ENCODE measurements at regions not wholly inside any gene's neighbourhood (a gene's known extent, or its start where the extent isn't known, plus 50 kb on each side); places are given as distances from the start of the nearest gene placed in this dataset.

GRCh38 chr15:37789397-37789786, 145.0 kb upstream of the TMCO5A start:
- DNase-seq (ENCODE audit: low read depth in 3 of 3): no peak

GRCh38 chr15:37789881-37790280, 144.6 kb upstream of the TMCO5A start:
- no peak for DNase-seq (ENCODE audit: low read depth in 3 of 3)

DNA sequence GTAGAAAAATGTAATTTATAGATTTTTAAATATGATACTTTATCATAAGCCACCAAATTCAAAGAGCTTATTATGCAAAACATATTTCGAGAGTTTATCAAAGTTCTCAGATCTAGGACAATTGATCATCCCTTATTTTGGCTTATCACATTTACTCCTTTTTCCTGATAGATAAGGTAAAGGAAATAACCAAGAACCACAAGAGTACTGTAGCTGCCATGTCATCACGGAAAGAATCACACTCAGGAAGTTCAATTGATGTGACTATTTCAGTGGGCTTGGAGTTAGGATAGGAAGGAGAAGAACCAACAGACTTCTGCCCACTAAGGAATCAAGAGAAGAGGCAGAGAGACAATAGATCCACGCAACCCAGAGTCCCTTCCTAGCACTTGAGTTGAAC, 142.7 kb upstream of the TMCO5A start:
- DNase-seq (ENCODE audit: low read depth in 3 of 3): no peak

GRCh38 chr15:37792351-37792750, 142.1 kb upstream of the TMCO5A start:
- no peak for DNase-seq (ENCODE audit: low read depth in 3 of 3)

DNA sequence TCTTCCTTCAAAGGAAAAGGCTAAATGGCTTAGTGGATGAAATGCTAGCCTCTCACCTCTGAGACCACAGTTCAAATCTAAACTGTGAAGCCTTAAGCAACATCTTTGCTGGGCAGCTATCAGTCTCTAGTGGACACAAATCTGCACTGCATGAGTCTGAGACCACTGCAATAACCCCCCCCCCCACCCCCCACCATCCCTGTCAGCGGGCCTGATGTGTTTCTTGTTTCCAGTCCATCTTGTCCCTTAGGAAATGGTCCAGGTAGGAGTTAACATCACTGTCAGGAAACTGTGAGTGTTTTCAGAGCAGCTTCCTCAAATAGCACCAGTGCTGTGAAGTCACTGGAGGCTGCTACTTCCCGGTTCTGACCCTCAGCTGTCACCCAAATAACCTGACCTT, 140.6 kb upstream of the TMCO5A start:
- no peak for DNase-seq (ENCODE audit: low read depth in 3 of 3)

DNA sequence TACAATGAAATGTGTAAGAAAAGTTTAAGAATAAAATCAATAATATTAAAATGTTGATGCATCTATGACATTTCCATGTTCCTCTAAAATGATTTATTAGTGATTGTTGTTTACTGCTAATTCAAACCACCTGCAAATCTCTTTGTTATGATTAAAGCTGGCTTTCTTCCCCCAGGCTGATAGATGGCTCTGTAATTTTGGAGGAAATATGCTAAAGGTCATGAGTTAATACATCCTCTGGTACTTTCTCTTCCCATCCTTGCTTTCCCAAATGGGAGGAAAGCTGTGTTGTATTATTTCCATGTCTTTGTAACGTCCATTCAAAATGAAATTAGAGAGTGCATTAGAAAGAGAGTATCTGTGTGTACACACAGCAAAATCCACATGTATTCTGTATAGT, 139.5 kb upstream of the TMCO5A start:
- no peak for DNase-seq (ENCODE audit: low read depth in 3 of 3)

GRCh38 chr15:37801529-37801928, 132.9 kb upstream of the TMCO5A start:
- no peak for DNase-seq (ENCODE audit: low read depth in 3 of 3)

DNA sequence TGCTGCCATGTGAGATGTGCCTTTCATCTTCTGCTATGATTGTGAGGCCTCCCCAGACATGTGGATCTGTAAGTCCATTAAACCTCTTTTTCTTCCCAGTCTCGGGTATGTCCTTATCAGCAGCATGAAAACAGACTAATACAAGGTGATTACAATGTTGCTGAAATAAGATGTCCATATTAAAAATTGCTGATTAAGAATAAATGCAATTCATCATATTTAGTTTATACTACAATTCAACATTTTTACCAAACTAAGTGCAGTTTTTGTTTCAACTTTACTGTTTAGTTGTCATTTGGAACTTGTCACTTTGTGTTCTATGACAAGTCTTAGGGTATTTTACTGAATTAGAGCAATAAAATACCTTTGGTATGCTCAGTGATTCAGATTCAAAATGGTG, 127.6 kb upstream of the TMCO5A start:
- DNase-seq (ENCODE audit: low read depth in 3 of 3): no peak

DNA sequence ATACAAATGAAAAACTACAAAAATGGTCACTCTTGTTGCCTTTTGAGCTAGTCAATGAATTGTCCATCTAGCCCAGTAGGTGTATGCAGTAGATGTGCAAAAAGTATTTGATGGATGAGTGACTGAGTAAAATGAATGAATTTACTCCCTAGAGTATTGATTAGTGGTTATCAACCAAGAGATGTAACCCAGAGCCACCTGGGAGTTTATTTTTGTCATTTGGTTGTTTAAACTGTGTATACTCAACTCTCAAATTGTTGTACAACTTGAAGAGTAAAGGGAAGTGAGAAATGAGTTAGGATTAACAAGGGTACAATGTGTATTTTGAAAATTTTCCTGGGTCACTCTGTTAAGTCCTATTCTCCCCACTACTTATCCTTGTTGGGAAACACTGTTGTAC, 124.1 kb upstream of the TMCO5A start:
- no peak for DNase-seq (ENCODE audit: low read depth in 3 of 3)

DNA sequence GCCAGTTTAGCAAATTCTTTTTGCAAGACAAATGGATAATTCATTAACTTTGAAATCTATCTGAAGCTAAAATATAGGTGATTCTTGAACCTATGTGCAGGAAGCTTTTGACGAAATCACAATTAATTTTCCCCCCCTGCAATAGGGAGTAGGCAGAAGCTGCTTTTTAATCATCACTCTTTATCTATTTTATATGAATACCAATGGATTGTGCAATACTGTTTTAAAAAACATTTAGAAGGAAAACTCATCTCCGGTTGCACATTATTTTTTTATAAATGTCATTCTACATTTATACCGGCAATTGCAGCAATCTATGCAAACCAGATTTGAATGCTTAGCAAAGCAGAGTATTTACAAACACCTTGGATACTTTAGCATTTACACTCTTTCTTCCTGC, 121.1 kb upstream of the TMCO5A start:
- DNase-seq (ENCODE audit: low read depth in 3 of 3): no peak

GRCh38 chr15:37814847-37815515, 119.5 kb upstream of the TMCO5A start:
- no peak for DNase-seq (ENCODE audit: low read depth in 3 of 3)

- no peak for DNase-seq (ENCODE audit: low read depth in 3 of 3)
Observed at GRCh38 chr15:37818152-37818677, 116.2 kb upstream of the TMCO5A start.

- DNase-seq (ENCODE audit: low read depth in 3 of 3): no peak
Observed at GRCh38 chr15:37819191-37819590, 115.2 kb upstream of the TMCO5A start.

DNA sequence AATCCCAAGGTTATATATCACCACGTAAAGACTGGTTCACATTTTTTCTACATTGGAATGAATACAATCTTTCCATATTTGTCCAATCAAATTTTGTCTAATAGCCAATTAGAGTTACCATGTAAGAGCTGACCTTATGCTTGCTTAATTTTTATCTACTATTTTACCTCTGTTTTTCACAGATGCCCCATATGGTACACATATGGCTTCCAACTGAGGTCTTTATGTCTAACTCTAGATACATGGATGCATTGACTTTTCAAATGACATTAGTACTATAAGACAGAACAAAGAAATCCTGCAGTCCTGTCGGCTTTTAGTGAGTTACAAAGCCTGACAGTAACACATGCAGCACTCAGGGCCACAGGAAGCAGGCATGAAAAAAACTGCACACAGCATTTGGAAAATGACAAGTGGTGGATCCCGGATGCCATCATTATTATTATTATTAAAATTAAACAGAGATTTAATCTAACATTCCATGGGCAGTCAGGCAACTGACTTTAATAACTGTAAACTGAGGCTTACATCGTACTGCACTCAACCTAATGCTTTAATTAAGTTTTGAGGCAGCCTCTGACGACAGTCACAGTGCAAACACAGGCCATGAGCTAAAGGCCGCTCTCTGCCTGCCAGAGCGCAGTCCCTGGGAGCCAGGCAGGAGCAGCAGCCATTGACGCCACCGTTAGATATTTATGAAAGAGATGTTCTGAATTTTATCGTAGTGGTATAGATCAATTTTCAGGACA, 113.9 kb upstream of the TMCO5A start:
- DNase-seq (ENCODE audit: low read depth in 3 of 3): no peak

DNA sequence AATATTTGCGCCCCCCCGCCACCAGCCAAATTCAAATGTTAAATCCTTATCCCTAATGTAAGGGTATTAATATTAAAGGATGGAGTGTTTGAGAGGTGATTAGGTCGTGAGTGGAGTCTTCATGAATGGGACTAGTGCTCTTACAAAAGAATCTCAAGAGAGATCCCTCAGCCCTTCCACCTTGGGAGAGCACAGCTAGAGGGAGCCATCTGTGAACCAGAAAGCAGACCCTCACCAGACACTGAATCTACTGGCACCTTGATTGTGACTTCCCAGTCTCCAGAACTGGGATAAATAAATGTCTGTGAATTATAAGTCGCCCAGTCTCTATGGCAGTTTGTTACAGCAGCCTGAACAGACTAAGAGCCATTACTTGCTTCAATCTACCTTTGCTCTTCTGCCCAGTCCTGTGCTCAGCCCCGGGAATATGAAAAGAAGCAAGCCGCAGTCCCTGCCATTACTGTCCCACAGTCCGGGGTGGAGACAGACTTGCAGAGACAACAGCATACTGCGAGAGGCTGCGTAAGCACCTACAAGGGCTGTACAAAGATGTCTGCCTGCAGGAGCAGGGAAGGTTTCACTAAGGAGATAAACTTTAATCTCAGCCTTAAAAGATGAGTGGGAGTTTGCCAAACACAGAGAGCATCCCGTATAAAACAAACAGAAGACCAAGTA, 110.7 kb upstream of the TMCO5A start:
- DNase-seq (ENCODE audit: low read depth in 3 of 3): no peak

DNA sequence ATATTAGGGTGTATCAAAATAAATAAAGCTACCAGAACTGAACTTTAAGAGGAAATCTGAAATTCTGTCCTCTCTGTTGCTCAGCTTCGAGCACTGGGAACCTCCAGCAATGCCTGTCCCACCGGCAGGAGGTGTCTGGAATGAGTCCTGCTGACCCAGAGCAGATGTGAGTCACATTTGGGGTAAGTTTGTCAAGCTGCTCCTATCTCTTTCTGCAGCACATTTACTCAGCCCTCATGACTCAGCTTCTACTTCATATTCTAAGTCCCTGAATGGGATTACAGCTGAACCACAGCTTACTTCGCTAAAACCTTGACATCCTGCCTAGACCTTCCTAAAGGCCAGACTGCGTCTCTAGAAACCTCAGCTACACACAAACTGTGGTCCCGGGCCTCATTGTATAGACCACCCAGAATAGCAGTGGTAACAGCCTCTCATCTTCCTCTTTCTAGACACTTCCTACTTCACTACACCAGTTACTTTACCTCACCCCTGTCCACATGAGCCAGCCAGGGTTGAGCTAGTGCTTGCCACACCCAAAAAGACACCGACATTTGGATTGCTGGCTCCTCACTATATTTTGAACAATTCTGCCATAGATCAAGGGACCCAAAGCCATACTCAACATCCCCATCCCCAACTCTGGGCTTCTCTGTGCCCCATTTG, 109.6 kb upstream of the TMCO5A start:
- DNase-seq (ENCODE audit: low read depth in 3 of 3): no peak

DNA sequence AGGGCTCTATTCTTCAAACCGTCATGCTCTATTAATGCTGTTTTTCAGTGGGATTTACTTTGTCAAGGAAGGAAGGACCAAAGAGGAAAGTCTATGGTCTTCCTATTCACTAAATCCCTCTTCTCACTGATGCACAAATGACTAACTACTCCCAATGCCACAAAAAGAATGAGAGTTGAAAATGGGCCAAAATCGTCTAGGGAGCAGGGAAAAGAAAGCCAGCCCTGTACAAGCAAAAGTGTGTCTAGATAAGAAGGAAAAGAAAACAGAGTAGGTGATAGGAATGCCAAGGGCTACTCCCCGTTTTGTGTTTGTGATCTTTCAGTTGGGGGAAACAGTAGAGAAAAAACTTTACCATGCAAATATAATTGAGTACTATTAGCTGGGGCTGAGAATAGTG, 97.2 kb upstream of the TMCO5A start:
- DNase-seq (ENCODE audit: low read depth in 3 of 3): no peak

DNA sequence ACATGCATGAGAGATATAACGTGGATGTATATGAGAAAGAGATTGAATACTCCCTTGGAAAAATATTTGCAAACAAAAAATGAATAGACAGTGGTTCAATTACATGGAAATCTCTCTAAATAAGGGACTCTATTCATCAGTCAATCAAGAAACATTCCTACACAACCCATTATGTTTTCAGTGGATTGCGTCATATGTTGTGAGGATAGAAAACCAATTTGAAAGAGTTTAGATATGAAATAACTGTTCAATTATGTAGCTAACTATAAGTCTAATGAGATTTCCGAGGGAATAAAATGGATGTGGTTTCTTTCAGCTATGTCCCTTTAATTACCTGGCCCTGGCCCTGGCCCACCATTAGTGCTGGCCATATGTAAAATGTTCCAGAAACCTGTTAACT, 86.7 kb upstream of the TMCO5A start:
- no peak for DNase-seq (ENCODE audit: low read depth in 3 of 3)

DNA sequence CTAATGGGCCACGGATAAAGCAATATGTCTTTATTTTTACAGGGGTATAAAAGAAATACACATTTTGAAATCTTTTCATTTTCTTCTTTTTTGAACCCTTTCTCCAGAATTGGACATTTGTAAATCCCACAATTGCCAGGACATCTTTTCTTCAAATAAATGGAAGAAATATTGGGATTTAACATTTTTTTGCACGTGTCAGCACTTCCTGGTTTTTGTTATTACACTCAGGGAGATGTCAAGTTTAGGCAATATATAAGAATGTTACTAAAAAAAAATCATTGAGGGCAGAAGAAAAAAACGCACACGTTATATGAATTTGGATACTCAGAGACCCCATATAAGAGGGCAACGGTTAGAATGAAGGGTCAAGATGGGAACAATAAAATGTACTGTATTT, 78.3 kb upstream of the TMCO5A start:
- DNase-seq (ENCODE audit: low read depth in 3 of 3): no peak

- no peak for DNase-seq (ENCODE audit: low read depth in 3 of 3)
Observed at GRCh38 chr15:37860896-37861295, 73.5 kb upstream of the TMCO5A start.

GRCh38 chr15:37865687-37866086, 68.8 kb upstream of the TMCO5A start:
- DNase-seq (ENCODE audit: low read depth in 3 of 3): no peak

DNA sequence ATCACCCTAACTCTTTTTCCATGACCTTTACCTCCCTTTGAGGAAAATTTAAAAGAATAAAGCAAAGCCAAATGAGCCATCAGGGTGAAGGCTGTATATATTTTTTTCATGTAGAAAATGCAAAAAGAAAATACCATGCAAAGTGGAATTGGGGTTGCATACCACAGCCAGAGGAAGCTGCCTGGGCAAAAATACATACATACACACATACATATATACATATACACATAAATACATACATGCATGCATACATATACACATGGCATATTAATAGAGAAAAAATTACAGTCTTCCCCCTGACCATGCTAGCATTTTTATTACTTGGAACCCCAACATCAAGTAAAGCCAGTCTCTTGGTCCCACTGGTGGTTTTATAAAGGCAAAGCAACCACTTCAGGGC, 63.7 kb upstream of the TMCO5A start:
- no peak for DNase-seq (ENCODE audit: low read depth in 3 of 3)
